NB4 (cell line): ENCODE measurements at regions not wholly inside any gene's neighbourhood (a gene's known extent, or its start where the extent isn't known, plus 50 kb on each side); places are given as distances from the start of the nearest gene placed in this dataset.

ENCODE experiments used
- CTCF ChIP-seq: IDR thresholded peaks from one replicate; pipeline ENCODE4 v1.5.1; 2012; ENCODE audit warnings: low read depth, low read length
- MAX ChIP-seq: IDR thresholded peaks from 2 replicates; pipeline ENCODE4 v1.6.1; 2011; ENCODE audit warnings: low read depth, low read length
- POLR2A ChIP-seq: IDR thresholded peaks from 2 replicates; pipeline ENCODE4 v1.6.1; 2011; ENCODE audit warnings: mild to moderate bottlenecking; ENCODE audit not compliant: insufficient read length; ENCODE audit errors: extremely low read depth

GRCh38 chr4:13986548-13986947, 359.0 kb upstream of the BOD1L1 start:
- no peak for TF ChIP-seq POLR2A
- TF ChIP-seq CTCF = no peak
- TF ChIP-seq MAX = no peak
